ENCODE measurements at regions not wholly inside any gene's neighbourhood (a gene's known extent, or its start where the extent isn't known, plus 50 kb on each side); places are given as distances from the start of the nearest gene placed in this dataset.

GRCh38 chr16:13613165-13613564, 306.8 kb upstream of the ERCC4 start:
- TF ChIP-seq NCOA4 (IDR thresholded peaks at IDR 0.05; ENCODE audit: partially characterized antibody) (no peak), ZBTB43 (CRISPR knock-in tag; IDR thresholded peaks at IDR 0.05) (no peak), ZNF639 (CRISPR knock-in tag; conservative IDR thresholded peaks at IDR 0.05 in 1 of 2, IDR thresholded peaks at IDR 0.05 in 1 of 2) (no peak)
